NOMO-1 treated with dmso at 0.1 percent for 144 hours (cell line): ENCODE measurements at regions not wholly inside any gene's neighbourhood (a gene's known extent, or its start where the extent isn't known, plus 50 kb on each side); places are given as distances from the start of the nearest gene placed in this dataset.

Experiments used
- DNase-seq: peaks from one replicate; lab custom pipeline; 2025; ENCODE audit not compliant: unreplicated experiment; lab: John Stamatoyannopoulos, UW

DNA sequence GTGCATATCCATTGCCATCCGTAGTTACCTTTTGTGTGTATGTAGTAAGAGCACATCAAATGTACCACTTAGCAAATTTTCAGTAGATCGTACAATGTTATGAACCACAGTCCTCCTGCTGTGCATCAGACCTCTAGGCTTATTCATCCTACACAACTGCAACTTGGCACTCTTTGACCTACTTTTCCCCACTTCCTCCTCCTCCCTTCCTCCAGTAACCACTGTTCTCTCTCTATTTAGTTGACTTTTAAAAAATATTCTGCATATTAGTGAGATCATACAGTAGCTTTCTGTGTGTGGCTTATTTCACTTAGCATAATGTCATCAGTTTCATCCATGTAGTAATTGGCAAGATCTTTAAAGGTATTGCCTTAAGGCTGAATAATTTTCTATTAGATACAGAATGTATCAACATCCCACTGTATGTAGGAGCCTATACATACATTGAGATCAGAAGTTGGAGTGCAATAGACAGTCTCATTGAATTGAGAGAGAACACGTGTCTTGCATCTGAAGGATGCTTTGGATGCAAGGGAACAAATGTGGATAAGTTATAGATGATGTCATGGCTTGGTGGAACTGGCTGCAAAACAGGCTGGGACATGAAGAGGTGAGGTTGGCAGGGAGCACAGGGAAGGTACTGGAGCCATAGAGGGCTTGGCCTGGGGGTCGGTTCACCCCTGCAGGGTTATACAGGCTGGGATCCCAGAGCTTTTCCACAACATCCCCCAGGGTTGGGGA is 83.0 kb upstream of the FAM180A start:
- DNase-seq = no peak

GRCh38 chr7:135828604-135829003 is 80.0 kb upstream of the FAM180A start:
- DNase-seq = no peak

GRCh38 chr7:135827391-135827790 is 78.8 kb upstream of the FAM180A start:
- no peak for DNase-seq

- DNase-seq = no peak
Observed at GRCh38 chr7:135825406-135825805, 76.8 kb upstream of the FAM180A start.

DNA sequence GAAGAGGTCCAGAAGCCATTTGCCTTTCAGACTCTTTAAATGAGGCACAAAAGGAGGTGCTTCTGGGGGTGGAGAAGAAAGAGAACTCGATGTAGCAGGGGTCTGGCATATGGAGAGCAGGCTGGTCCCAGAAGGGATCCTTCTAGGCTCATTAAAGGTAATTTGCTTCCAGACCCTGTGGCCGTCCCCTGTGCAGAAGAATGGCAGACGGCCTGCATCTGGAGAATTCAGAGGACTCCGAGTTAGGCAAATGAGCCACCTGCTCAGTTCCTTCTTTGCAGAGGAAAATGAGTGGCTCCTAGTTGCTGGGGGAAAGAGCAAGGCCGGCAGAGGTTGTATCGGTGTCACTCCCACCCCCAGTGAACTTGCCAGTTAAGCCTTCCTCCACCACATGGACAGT is 73.8 kb upstream of the FAM180A start:
- no peak for DNase-seq

GRCh38 chr7:135817583-135817982 is 69.0 kb upstream of the FAM180A start:
- DNase-seq = no peak

DNA sequence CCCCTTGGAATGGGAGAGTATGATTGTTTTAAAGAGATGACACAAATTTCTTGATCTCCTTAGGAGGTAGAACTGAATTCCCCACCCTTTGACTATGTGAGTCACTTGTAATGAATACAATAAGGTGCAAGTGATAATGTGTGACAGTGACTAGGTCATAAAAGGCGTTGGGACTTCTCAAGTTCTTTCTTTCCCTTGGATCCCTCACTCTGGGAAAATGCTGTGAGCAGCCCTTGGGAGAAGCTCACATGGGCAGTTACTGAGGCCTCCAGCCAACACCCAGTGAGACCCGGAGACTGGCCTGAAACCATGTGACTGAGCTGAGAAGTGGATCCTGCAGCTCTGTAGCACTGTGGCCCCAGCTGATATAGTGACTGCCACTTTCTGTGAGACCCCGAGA is 66.4 kb upstream of the FAM180A start:
- no peak for DNase-seq

DNA sequence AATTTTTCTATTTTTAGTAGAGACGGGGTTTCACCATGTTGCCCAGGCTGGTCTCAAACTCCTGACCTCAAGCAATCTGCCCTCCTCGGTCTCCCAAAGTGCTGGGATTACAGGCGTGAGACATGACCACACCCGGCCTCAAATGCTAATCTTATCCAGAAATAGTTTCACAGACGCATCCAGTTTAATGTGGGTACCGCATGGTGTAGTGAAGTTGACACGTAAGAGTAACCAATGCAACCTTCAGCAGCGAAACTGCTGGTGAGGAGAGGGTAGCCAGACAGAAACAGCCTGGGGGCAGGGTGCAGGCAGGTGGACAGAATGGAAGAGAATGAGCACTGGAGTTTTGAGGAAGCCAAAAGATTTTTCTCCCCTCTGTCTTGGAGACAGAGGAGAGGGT is 63.5 kb upstream of the FAM180A start:
- no peak for DNase-seq

- DNase-seq = no peak
Observed at GRCh38 chr7:135811506-135811905, 62.9 kb upstream of the FAM180A start.

- no peak for DNase-seq
Observed at GRCh38 chr7:135808206-135808605, 59.6 kb upstream of the FAM180A start.

GRCh38 chr7:135803143-135803542 is 54.5 kb upstream of the FAM180A start:
- DNase-seq = no peak

DNA sequence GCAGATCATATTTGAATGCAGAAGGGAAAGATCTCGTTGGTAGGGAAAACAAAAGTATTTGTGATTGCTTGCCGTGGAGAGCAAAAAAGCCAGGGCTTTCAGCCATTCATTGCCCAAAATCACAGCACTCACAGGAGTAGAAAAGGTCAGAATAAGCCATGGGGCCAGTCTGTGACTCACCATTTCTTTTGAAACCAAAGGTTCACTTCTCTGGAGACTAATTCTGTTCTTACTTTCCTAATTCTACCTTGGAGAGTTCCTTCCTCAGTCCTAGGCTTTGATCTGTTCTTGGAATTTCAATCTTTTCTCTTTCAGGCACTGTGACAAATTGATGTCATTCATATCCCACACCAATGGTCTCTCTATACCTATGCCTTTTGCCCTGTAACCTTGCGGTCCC is 54.1 kb upstream of the FAM180A start:
- no peak for DNase-seq

- DNase-seq = no peak
Observed at GRCh38 chr7:135801877-135802276, 53.3 kb upstream of the FAM180A start.

DNA sequence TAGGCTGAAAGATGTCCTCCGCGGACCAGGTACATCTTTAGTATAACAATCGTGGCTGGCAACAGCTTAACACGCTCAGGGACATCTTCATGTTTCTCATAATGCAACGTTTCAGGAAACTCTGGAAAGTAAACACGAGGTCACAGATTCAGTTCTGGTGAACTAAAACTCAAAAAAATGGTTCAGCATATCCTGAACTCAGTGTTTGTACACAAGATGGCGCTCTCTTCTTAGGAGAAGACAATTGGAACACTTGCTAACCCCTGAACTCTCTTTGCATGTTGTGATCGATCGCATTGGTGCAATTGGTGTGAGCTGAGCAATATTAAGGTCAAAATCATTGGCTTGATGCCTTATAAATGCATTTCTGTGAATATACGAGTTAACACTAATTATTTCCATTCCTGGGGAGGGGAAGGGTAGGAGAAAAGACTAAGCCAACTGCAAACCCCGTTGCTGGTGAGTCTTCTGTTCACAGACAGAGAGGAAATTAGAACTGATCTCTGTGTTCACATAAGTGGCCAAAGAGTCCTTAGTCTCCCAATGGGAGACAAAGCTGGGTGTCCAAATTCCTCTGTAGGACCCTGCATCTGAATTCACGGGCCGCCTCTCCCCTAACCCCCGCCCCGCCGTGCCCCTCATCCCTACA is 52.6 kb upstream of the FAM180A start:
- peak; percentile 12 for DNase-seq

DNA sequence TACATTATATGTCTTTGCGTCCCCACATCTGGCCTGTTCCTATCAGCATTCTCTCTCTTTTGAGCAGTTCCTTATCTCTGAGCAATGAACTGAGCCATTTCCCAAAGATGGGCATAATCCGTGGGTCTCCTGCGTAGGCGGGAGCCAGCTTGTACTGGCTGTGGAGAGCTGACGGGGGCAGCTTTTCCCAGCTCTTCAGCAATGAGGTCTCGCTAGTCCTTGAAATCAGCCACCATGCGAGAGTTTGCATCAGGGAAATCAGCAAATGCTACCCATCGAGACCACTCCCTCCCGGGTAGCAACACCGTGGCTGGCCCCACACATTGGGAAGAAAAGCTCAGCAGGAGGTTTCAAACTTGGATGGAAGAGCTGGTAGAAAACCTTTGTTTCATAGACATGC is 51.9 kb upstream of the FAM180A start:
- DNase-seq = no peak

- DNase-seq = no peak
Observed at GRCh38 chr7:135799881-135800280, 51.3 kb upstream of the FAM180A start.
